GM12801 (cell line): ENCODE measurements at regions not wholly inside any gene's neighbourhood (a gene's known extent, or its start where the extent isn't known, plus 50 kb on each side); places are given as distances from the start of the nearest gene placed in this dataset.

ENCODE experiments used
- CTCF ChIP-seq: IDR thresholded peaks from one replicate; pipeline ENCODE4 v1.5.1; 2011; ENCODE audit warnings: control low read depth; ENCODE audit not compliant: insufficient read length; ENCODE audit errors: extremely low read depth

- no peak for TF ChIP-seq CTCF
These were observed 162.3 kb upstream of the KLF3 start for GRCh38 chr4:38501698-38502097.

GRCh38 chr4:38503689-38504395 is 160.2 kb upstream of the KLF3 start:
- TF ChIP-seq CTCF, result no peak

GRCh38 chr4:38504396-38504715 is 159.6 kb upstream of the KLF3 start:
- no peak for TF ChIP-seq CTCF

- TF ChIP-seq CTCF, result no peak
These were observed 154.4 kb upstream of the KLF3 start for GRCh38 chr4:38509551-38509950.

GRCh38 chr4:38510201-38510600 is 153.8 kb upstream of the KLF3 start:
- no peak for TF ChIP-seq CTCF

- TF ChIP-seq CTCF, result no peak
These were observed 152.3 kb upstream of the KLF3 start for GRCh38 chr4:38511702-38512101.

- no peak for TF ChIP-seq CTCF
These were observed 151.2 kb upstream of the KLF3 start for GRCh38 chr4:38512840-38513239.

GRCh38 chr4:38514465-38515146 is 149.4 kb upstream of the KLF3 start:
- TF ChIP-seq CTCF, result no peak
